ENCODE measurements at regions not wholly inside any gene's neighbourhood (a gene's known extent, or its start where the extent isn't known, plus 50 kb on each side); places are given as distances from the start of the nearest gene placed in this dataset.

DNA sequence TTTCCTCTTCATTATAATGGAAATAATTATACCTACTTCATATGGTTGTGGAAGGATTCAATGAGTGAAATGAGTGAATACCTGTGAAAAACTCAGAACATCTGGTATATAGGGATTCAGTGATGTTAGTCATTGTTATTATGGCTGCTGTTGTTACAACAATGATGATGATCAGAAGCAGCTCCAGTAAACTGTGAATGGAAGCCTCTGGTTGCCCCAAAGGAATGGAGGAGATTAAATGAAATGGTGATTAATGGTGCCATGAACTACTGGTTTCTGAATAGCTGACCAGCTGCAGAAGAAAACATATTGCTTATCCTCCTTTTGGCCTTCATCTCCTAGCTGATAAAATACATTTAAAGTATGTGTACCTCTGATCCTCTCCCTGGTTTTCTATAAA is 372.0 kb downstream of the ARHGEF28 start:
- no peak overlapping the region for H3K4me3 ChIP-seq (ENCODE audit: low read length)
- H3K27me3 ChIP-seq (ENCODE audit: insufficient read depth, low read length) = no peaks in the 10 kb centered on the region
- H3K27ac ChIP-seq (ENCODE audit: low read length) = no peak overlapping the region
- no peaks in the 10 kb centered on the region for H3K36me3 ChIP-seq (ENCODE audit: insufficient read depth, low read depth, low read length)
- H3K9me3 ChIP-seq (ENCODE audit: insufficient read depth, low read depth, low read length) = no peaks in the 10 kb centered on the region
- H3K4me1 ChIP-seq (ENCODE audit: insufficient read depth, low read length) = no peaks in the 10 kb centered on the region
- no peak overlapping the region for H3K9ac ChIP-seq (ENCODE audit: low read depth, low read length)

DNA sequence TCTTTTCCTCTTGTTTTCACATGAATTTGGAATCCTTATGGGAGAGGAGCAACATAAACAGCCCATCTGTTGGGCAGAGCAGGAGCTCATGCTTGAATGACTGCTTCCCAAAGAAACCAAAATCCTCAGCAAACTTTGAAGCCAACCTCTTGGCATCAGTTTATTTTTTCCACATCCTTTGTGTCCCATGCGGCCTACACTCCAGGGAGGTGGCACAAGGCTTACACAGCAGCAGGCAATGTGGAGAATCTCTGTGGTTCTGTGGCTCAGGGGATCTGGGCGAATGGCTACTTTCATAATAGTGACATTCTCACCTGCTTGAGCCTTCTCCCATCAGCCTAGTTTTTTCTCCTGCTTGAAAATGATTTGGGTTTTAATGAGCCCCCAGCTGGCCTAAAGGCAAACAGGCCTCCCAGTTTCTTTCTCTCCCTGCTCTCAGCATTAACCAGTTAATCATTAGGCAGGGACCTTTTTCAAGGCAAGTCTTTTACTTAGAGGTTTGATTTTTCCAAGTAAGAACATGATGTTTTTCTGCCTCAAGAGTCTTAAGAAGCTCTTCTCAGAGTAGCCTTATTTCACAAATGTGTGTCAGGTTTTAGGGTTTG is 370.3 kb downstream of the ARHGEF28 start:
- Histone ChIP-seq H3K9me3 (ENCODE audit: insufficient read depth, low read depth, low read length) (no peaks in the 10 kb centered on the region), H3K27ac (ENCODE audit: low read length) (no peak overlapping the region), H3K27me3 (ENCODE audit: insufficient read depth, low read length) (no peaks in the 10 kb centered on the region), H3K9ac (ENCODE audit: low read depth, low read length) (no peak overlapping the region), H3K36me3 (ENCODE audit: insufficient read depth, low read depth, low read length) (no peaks in the 10 kb centered on the region), H3K4me1 (ENCODE audit: insufficient read depth, low read length) (no peaks in the 10 kb centered on the region), H3K4me3 (ENCODE audit: low read length) (no peak overlapping the region)

GRCh38 chr5:73994963-73995362 is 369.0 kb downstream of the ARHGEF28 start:
- no peak overlapping the region for H3K4me3 ChIP-seq (ENCODE audit: low read length)
- no peaks in the 10 kb centered on the region for H3K4me1 ChIP-seq (ENCODE audit: insufficient read depth, low read length)
- no peaks in the 10 kb centered on the region for H3K36me3 ChIP-seq (ENCODE audit: insufficient read depth, low read depth, low read length)
- H3K9ac ChIP-seq (ENCODE audit: low read depth, low read length) = no peak overlapping the region
- no peaks in the 10 kb centered on the region for H3K9me3 ChIP-seq (ENCODE audit: insufficient read depth, low read depth, low read length)
- no peak overlapping the region for H3K27ac ChIP-seq (ENCODE audit: low read length)
- H3K27me3 ChIP-seq (ENCODE audit: insufficient read depth, low read length) = no peaks in the 10 kb centered on the region
